ENCODE measurements at regions not wholly inside any gene's neighbourhood (a gene's known extent, or its start where the extent isn't known, plus 50 kb on each side); places are given as distances from the start of the nearest gene placed in this dataset.
"Not testable (repeated sequence)": the region's sequence is repeated elsewhere in the genome, so short reads cannot be mapped to it uniquely, and the experiment has no call there.

- Histone ChIP-seq H3K9me3 (no peaks in the 10 kb centered on the region), H3K27me3 (peaks cover 0 to 29% of the 10 kb centered on the region in 2 donors), H3K4me1 (no peaks in the 10 kb centered on the region), H3K4me3 (no peak overlapping the region), H3K27ac (no peak overlapping the region), H3K36me3 (no peaks in the 10 kb centered on the region)
- ATAC-seq (no peak), DNase-seq (no peak)
- no peak for TF ChIP-seq CTCF (IDR thresholded peaks at IDR 0.05)
- intact Hi-C loops (cut with DNase I), result no loop called here
These were observed 128.7 kb upstream of the BNIP2 start for GRCh38 chr15:59817834-59818233.

- Histone ChIP-seq H3K27me3 (peaks cover 0 to 29% of the 10 kb centered on the region in 2 donors), H3K9me3 (no peaks in the 10 kb centered on the region), H3K4me1 (no peaks in the 10 kb centered on the region), H3K36me3 (no peaks in the 10 kb centered on the region), H3K27ac (no peak overlapping the region), H3K4me3 (no peak overlapping the region)
- ATAC-seq (no peak), DNase-seq (no peak)
- intact Hi-C loops (cut with DNase I), result no loop called here
- TF ChIP-seq CTCF (IDR thresholded peaks at IDR 0.05), result no peak
These were observed 127.9 kb upstream of the BNIP2 start for GRCh38 chr15:59817053-59817452.

GRCh38 chr15:59814409-59814808 lies 125.3 kb upstream of the BNIP2 start:
- Histone ChIP-seq H3K27me3 (peaks cover 0 to 29% of the 10 kb centered on the region in 2 donors), H3K4me1 (no peaks in the 10 kb centered on the region), H3K4me3 (no peak overlapping the region), H3K27ac (no peak overlapping the region), H3K36me3 (no peaks in the 10 kb centered on the region), H3K9me3 (no peaks in the 10 kb centered on the region)
- no peak for TF ChIP-seq CTCF (IDR thresholded peaks at IDR 0.05)
- intact Hi-C loops (cut with DNase I), result no loop called here
- no peak for ATAC-seq
- no peak for DNase-seq

- DNase-seq (no peak), ATAC-seq (no peak)
- no peaks in the 10 kb centered on the region for H3K9me3 ChIP-seq
- TF ChIP-seq CTCF (IDR thresholded peaks at IDR 0.05), result no peak
- no peak overlapping the region for H3K27ac ChIP-seq
- no peak overlapping the region for H3K4me3 ChIP-seq
- intact Hi-C loops (cut with DNase I), result no loop called here
- no peaks in the 10 kb centered on the region for H3K36me3 ChIP-seq
- H3K27me3 ChIP-seq, result peaks cover 0 to 18% of the 10 kb centered on the region in 2 donors
- H3K4me1 ChIP-seq, result no peaks in the 10 kb centered on the region
These were observed 123.8 kb upstream of the BNIP2 start for GRCh38 chr15:59812889-59813288.

GRCh38 chr15:59812250-59812870 lies 123.2 kb upstream of the BNIP2 start:
- intact Hi-C loops (cut with DNase I), result no loop called here
- Histone ChIP-seq H3K36me3 (no peaks in the 10 kb centered on the region), H3K4me3 (no peak overlapping the region)

GRCh38 chr15:59803293-59803966 lies 114.3 kb upstream of the BNIP2 start:
- intact Hi-C loops (cut with DNase I); H3K4me1 ChIP-seq; H3K4me3 ChIP-seq; ATAC-seq; H3K36me3 ChIP-seq; H3K27me3 ChIP-seq; H3K27ac ChIP-seq; H3K9me3 ChIP-seq: not testable (repeated sequence)
- DNase-seq, result peak in 2 of 4 donors; percentile 21 to 41

More at GRCh38 chr15:59812250-59812870, 123.2 kb upstream of the BNIP2 start:
- H3K4me1 ChIP-seq, result no peaks in the 10 kb centered on the region
- H3K27me3 ChIP-seq, result peaks cover 0 to 15% of the 10 kb centered on the region in 2 donors
- H3K9me3 ChIP-seq, result no peaks in the 10 kb centered on the region
- ATAC-seq (no peak), DNase-seq (no peak)
- H3K27ac ChIP-seq, result no peak overlapping the region
- TF ChIP-seq CTCF (IDR thresholded peaks at IDR 0.05), result no peak

Measured in left lung (tissue), 4 donors.